Breast epithelium (tissue), 4 donors: ENCODE measurements at regions not wholly inside any gene's neighbourhood (a gene's known extent, or its start where the extent isn't known, plus 50 kb on each side); places are given as distances from the start of the nearest gene placed in this dataset.

Source experiments
- DNase-seq, 2 donors: peaks; one replicate each; pipeline ENCODE4 v3.0.0-alpha.2; 2019; ENCODE audit warnings: low spot score in 2 of 2
- H3K27ac ChIP-seq, 2 donors: fragments of 200-600 bp; sonication (generic) in 1 of 2; one replicate each; pipeline ENCODE4 v1.5.1; 2016 to 2019; ENCODE audit warnings: mild to moderate bottlenecking in 1 of 2
- H3K27me3 ChIP-seq, 2 donors: fragments of 200-600 bp; sonication (generic) in 1 of 2; one replicate each; pipeline versions ENCODE4 v1.5.1 to v1.6.0; 2017 to 2019; ENCODE audit warnings: control low read depth in 1 of 2, mild to moderate bottlenecking in 1 of 2
- H3K36me3 ChIP-seq: fragments of 200-600 bp; one replicate; pipeline ENCODE4 v1.5.1; 2019
- H3K4me1 ChIP-seq, 2 donors: fragments of 200-600 bp; sonication (generic); one replicate each; pipeline ENCODE4 v1.5.1; 2016 to 2019; ENCODE audit warnings: control low read depth in 1 of 2
- H3K4me3 ChIP-seq, 3 donors: fragments of 200-600 bp; sonication (generic); 1 replicate in 2 of 3; 2 replicates in 1 of 3; pipeline ENCODE4 v1.5.1; 2016 to 2019; ENCODE audit warnings: mild to moderate bottlenecking in 3 of 3, moderate library complexity in 2 of 3
- H3K9me3 ChIP-seq, 2 donors: fragments of 200-600 bp; sonication (generic) in 1 of 2; one replicate each; pipeline ENCODE4 v1.5.1; 2016 to 2019; ENCODE audit warnings: control low read depth in 1 of 2
- CTCF ChIP-seq, 3 donors: fragments of 450-650 bp; IDR thresholded peaks; one replicate each; pipeline ENCODE4 v1.5.1; 2016 to 2017; ENCODE audit warnings: antibody characterized with exemption in 3 of 3, mild to moderate bottlenecking in 3 of 3, moderate library complexity in 3 of 3
- POLR2A ChIP-seq: fragments of 450-650 bp; IDR thresholded peaks from one replicate; pipeline ENCODE4 v1.6.1; 2016; ENCODE audit warnings: antibody characterized with exemption, mild to moderate bottlenecking, moderate library complexity
- POLR2AphosphoS5 ChIP-seq, 3 donors: sonication (generic); formaldehyde crosslinking; IDR thresholded peaks; one replicate each; pipeline ENCODE4 v1.6.1; 2017; ENCODE audit warnings: antibody characterized with exemption in 3 of 3
- intact Hi-C: fragments of 100-400 bp; cut with DNase I; formaldehyde crosslinking; loops from one replicate; pipeline ENCODE4 v1.15.1; 2023; ENCODE audit warnings: low total_unique reads

GRCh38 chr1:209386156-209386555, 197.4 kb upstream of the CAMK1G start:
- Histone ChIP-seq H3K4me3 (no peak overlapping the region), H3K27me3 (no peaks in the 10 kb centered on the region), H3K27ac (peak overlapping the region in 1 of 2 donors; percentile 6), H3K9me3 (no peaks in the 10 kb centered on the region), H3K36me3 (no peaks in the 10 kb centered on the region), H3K4me1 (no peaks in the 10 kb centered on the region)
- DNase-seq = no peak
- TF ChIP-seq CTCF (IDR thresholded peaks at IDR 0.05) (no peak), POLR2A (no peak), POLR2AphosphoS5 (IDR thresholded peaks at IDR 0.05) (no peak)
- intact Hi-C loops = no loop called here

GRCh38 chr1:209387271-209387968, 196.1 kb upstream of the CAMK1G start:
- TF ChIP-seq POLR2AphosphoS5 (IDR thresholded peaks at IDR 0.05) (peak in 2 of 3 donors; percentile 25 to 47), CTCF (IDR thresholded peaks at IDR 0.05) (no peak)
- Histone ChIP-seq H3K9me3 (no peaks in the 10 kb centered on the region), H3K27me3 (no peaks in the 10 kb centered on the region), H3K36me3 (no peaks in the 10 kb centered on the region), H3K4me3 (no peak overlapping the region), H3K4me1 (no peaks in the 10 kb centered on the region), H3K27ac (peak overlapping the region; percentile 57 to 69)
- DNase-seq = peak in 1 of 2 donors; percentile 59
- intact Hi-C loops = no loop called here

- no peaks in the 10 kb centered on the region for H3K4me1 ChIP-seq
- no peaks in the 10 kb centered on the region for H3K9me3 ChIP-seq
- no peak for DNase-seq
- H3K27me3 ChIP-seq = no peaks in the 10 kb centered on the region
- TF ChIP-seq POLR2A (no peak), CTCF (IDR thresholded peaks at IDR 0.05) (no peak), POLR2AphosphoS5 (IDR thresholded peaks at IDR 0.05) (no peak)
- intact Hi-C loops = no loop called here
- H3K4me3 ChIP-seq = no peak overlapping the region
- H3K27ac ChIP-seq = peak overlapping the region in 1 of 2 donors; percentile 69
- no peaks in the 10 kb centered on the region for H3K36me3 ChIP-seq
Observed at GRCh38 chr1:209387969-209388329, 195.6 kb upstream of the CAMK1G start.

- Histone ChIP-seq H3K4me1 (no peaks in the 10 kb centered on the region), H3K9me3 (no peaks in the 10 kb centered on the region), H3K27ac (no peak overlapping the region), H3K36me3 (no peaks in the 10 kb centered on the region), H3K4me3 (no peak overlapping the region), H3K27me3 (no peaks in the 10 kb centered on the region)
- DNase-seq = no peak
- TF ChIP-seq POLR2A (no peak), POLR2AphosphoS5 (IDR thresholded peaks at IDR 0.05) (no peak), CTCF (IDR thresholded peaks at IDR 0.05) (no peak)
- intact Hi-C loops = no loop called here
Observed at GRCh38 chr1:209388358-209388757, 195.2 kb upstream of the CAMK1G start.

GRCh38 chr1:209389258-209389657, 194.3 kb upstream of the CAMK1G start:
- no peaks in the 10 kb centered on the region for H3K36me3 ChIP-seq
- H3K27ac ChIP-seq = no peak overlapping the region

More at GRCh38 chr1:209389258-209389657, 194.3 kb upstream of the CAMK1G start:
- intact Hi-C loops = no loop called here
- H3K27me3 ChIP-seq = no peaks in the 10 kb centered on the region
- H3K9me3 ChIP-seq = no peaks in the 10 kb centered on the region
- DNase-seq = no peak
- H3K4me3 ChIP-seq = no peak overlapping the region
- no peaks in the 10 kb centered on the region for H3K4me1 ChIP-seq
- TF ChIP-seq POLR2A (no peak), CTCF (IDR thresholded peaks at IDR 0.05) (no peak), POLR2AphosphoS5 (IDR thresholded peaks at IDR 0.05) (no peak)
